ENCODE measurements at regions not wholly inside any gene's neighbourhood (a gene's known extent, or its start where the extent isn't known, plus 50 kb on each side); places are given as distances from the start of the nearest gene placed in this dataset.

DNA sequence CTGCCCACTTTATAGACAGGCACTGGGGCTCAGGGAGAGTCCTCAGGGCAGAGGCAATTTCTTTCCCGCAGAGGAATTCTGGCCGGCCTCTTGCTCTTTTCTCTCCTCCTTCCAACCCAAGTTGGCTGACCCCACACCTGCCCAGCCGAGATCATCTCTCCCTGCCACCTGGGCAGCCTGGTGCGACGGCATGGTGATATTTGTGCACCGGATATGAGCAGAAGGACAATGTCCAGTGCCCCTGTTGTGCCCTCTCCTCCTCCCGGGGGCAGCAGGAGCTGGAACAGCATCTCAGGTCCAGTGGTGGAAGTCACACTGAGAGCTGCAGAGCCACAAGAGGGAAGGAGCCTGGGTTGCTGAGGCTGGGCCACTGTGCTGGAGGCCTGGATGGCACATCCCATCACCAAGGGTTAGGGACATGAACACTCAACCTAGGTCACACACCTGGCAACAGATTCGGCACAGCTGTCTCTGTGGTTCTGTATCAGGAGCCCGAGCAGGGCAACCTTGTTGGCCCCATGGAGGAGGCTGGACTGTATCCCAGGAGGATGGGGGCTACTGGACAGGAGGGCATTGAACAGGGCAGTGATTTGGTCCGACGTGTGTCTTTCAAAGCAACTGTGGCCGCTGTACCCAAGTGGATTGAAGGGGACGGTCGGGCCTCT is 57.7 kb upstream of the DIO3 start:
- no peak for DNase-seq (ENCODE audit: low read depth)

DNA sequence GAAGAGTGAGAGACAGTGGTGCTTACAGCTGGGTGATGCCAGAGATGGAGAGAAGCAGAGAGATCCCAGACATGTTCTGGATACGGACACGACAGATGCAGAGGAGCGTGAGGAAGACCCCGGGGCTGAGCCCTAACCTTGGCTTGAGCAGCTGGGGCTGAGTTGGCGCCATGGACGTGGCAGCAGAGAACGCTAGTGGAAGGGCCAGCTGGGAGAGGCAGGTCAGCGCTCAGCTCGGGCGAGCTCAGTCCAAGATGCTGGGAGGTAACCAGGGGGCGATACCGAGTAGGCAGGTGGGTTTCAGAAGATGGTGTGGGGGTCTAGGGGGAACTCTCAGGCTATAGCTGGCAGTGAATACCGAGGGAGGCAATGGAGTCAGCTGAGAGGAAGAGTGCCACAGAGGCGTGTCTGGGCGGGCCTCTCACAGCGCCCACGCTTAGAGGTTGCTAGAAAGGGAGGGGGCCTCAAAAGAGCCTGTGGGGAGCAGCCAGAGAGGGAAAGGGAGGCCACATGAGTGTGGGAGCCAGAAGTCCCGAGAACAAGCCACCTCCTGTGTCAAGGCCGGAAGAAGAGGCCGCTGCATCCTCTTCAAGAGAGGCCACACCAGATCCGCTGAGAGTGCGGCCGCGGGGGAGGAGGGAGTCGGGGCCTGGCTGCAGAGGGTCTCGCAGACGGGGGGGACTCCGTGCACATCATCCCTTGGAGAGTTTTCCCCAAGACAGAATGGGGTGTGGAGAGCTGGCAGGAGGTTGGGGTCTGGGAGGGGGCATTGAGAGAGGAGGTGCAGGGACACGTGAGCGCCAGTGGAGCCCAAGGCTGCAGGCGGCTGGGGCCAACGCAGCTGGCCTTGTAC is 57.0 kb upstream of the DIO3 start:
- no peak for DNase-seq (ENCODE audit: low read depth)

DNA sequence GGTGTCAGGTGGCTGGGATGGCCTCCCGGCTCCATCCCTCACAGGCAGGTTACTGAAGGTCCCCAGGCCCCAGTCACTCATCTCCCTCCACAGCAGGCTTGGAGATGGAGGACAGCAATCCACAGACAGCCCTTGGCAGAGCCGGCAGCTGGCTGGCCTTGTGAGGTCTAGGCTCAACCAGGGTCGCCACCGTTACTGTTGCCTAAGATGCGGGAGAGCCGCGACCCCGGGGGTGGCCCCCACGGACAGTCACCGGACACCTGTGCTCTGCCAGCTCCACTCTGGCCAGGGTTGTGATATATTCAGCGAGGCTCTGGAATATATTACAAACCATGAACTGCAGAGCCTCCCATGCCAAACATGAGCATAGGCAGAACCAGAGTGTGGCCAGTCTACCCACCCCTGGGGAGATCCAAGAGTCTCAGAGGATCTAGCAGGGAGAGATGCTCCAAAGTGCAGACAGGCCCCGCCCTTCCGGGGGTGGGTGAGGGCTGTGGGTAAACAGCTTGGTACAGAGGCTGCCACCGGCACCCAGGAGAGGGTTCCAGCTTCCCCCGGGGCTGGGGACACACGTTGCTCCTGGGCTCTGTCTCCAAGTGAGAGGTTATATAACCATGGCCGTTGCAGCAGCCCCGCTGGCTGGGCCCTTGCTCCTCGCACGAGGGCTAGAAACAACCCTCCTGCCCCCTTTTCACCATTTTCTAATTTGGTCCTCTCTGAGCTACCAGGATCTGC is 55.9 kb upstream of the DIO3 start:
- DNase-seq (ENCODE audit: low read depth) = no peak

DNA sequence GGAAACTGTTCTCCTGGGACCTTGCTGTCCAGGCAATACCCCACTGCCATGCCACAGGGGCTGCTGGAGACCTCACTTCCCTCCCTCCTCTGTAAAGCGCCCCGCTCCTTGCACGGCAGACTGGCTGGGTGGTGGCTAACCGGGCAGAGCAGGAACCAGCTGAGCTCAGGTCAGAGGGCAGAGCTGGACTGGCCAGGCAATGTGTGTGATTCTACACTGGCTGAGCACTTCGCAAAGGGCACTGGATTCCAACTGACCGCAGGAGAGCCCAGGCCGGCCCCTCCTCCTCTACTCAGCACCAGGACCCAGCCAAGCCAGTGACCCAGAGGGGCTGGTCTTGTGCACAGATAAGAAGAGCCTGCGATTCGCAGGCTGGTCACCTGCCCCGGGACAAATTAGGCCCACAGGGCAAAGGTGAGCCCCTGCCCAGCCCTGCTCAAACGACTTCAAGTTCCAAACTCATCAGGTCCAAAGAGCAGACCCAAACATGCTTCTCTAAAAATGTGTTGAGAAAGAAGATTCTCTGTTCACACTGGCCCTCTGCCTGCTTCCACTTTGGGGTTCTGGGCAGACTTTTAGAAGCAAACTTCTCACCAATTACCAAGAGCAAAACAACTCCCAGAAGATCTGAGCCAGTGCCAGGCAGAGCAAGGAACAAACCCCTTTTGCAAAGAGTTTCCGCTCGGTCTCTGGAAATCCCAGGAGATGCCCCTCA is 54.9 kb upstream of the DIO3 start:
- no peak for DNase-seq (ENCODE audit: low read depth)

DNA sequence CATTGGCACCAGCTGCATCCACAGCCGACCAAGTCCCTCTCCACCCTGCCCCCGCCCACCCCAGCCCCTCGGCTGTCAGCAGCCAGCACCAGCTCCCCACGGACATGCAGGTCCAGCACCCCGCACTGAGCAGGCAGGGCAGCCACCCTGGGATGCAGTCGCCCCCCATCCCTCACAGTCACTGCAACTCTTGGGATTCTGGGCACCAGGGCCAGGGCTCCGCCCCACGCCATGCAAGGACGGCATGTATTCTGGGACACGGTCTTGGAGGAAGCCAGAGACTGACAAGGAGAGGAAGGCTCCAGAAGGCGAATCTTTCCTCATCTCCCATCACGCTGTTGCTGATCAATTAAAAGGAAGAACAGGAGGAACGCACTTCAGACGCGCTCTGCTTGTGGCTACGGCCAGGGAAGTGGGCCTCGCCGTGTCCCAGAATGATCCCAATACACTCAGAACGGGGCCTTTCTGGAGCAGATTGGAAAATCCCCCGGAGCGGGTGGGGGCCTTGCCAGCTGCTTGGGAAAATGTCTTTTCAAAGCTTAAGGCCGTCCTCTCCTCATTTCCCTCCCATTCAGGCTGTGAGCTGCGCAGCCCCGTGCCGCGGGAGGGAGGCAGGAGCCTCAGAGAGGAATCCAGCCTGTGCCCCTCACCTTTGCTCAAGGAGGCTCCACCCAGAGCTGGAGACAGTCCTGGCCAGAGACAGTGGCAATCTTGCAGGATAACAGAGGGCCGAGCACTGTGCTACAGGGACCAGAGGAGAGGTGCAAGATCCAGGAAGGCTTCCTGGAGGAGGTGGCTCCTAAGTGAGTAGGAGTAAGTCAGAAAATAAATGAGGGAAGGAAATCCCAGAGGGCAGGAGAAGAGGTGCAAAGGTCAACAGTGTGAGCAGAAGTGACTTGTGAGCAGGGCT is 54.1 kb upstream of the DIO3 start:
- no peak for DNase-seq (ENCODE audit: low read depth)

DNA sequence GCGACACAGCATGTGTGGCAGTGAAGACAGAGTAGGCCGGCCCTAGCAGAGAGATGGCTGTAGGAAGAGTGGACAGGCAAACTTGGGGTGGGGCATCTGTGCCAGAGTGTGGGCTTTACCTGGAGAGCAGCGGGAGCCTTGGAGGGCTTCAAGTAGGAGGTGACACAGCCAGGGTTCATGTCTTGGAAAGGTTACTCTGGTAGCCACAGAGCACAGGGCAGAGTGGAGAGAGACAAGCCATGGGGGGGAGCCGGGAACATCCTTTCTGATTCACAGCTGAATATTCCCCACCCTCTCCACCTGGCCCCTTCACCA is 53.5 kb upstream of the DIO3 start:
- DNase-seq (ENCODE audit: low read depth) = no peak

DNA sequence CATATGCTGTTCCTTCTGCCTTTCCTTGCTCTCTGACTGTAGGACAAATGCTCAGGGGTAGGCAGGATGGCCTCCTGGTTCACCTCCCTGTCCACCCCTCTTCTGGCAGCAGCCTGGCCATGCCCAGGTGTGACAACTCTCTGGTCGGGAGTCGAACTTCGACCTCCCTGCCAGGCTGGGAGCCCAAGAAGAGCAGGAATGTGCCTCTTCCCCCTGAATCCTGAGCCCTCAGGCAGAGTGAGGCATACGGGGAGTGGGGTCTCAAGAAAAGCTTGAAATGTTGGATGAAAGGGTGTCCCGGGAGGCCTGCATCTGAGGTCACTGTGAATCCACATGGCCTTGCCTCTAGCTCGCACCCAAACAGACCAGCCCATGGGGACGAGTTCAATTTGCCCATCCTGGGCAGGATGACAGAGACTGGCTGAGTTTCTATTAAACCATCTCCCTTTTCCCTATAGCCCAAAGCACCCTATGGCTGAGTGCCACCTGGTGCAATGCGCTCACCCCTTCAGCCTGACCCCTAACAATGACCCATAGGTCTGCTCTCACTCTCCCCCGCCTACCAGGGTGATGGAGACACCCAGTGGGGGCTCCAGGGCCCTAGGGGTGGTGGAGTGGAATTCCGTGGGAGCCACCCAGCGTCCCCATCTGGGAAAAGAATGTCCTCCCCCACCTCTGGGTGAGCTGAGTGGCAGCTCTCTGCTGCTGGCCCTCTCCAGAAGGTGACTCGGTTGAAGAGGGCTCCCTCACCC is 52.9 kb upstream of the DIO3 start:
- DNase-seq (ENCODE audit: low read depth) = no peak

DNA sequence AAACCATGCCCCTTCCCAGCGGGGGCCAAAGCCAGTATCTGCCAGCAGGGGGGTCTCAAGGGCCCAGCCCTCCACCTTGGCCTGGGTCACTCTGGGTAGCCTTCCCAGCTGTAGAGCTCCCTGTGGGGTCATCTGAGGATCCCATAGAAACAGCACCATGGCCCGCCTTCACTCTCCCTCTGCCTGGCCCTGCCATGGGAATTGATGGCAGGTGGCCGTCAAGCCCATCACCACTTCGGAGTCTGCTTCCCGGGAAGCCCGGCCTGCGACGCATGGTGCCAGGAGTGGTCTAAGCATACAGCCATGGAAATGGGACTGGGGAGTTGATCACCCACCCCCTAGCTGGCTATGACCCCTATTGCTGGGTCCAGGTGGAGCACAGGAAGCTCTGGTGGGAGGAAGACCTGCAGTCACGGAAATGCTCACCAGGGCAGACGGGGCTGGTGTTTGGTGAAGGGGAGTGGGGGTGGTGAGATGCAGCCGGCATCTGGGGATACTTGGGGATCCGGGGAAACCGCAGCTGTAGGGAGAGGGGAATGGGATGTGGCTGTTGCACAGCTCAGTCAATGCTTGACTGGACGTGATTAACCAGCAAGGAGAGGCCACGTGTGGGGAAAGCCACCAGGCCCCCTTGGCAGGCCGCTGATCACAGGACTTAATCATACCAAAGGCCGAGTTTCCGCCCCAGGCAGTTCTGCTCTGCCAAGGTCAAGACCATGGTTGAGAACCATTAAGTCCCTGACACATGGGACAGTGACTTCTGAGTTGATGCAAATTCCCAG is 52.2 kb upstream of the DIO3 start:
- DNase-seq (ENCODE audit: low read depth) = no peak

DNA sequence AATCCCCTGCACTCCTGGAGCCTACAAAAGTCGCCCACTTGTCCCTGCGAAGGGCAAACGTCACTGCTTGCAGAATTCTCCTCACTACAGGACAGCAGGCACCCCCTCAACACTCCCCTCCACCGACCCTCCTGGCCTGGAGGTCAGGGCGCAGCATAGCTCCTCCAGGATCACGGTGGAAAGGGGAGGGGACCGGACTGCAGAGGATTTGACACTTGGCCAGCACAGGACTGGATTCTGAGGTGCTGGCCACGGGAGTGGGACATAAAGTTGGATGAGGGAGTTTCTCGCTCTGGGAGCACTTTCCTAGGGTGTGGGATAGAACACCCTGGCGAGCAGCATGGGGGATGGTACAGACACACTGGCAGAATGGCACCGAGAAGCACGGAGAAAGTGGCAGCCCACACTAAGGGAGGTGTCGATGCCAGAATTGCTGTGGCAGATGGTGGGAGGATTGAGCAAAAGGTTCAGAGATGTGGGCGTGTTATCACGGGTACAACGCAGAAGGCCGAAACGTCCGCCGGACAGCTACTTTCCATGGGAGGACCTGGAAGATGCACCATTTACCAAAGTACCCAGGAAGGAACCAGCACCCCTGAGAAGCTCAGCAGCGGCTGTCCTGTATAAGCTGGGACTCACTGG is 51.4 kb upstream of the DIO3 start:
- no peak for DNase-seq (ENCODE audit: low read depth)

DNA sequence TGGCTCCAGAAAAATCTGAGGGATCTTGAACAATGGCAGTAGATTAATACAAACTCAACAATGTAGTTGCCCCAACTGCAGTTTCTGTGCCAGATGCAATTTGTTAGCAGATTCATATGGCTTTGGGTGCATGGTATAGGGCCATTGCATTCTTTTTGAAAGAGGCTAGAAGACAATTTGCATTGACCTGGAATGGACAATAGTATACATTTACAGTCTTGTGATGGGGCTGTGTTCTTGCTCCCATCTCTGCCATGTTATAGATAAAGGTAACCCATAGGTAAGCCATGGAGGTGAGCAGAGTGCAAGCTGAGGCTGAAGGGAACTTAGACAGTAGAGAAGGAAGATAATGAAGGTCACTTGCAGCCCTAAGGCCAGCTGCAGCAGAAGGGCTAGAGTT is 50.1 kb upstream of the DIO3 start:
- DNase-seq (ENCODE audit: low read depth) = no peak
